Sigmoid colon (tissue), 6 donors: ENCODE measurements at regions not wholly inside any gene's neighbourhood (a gene's known extent, or its start where the extent isn't known, plus 50 kb on each side); places are given as distances from the start of the nearest gene placed in this dataset.

Source experiments
- DNase-seq: peaks from one replicate; pipeline ENCODE4 v3.0.0-alpha.2; 2019
- H3K27ac ChIP-seq, 4 donors: fragments of 200-600 bp; sonication (generic); one replicate each; pipeline ENCODE4 v1.5.1; 2016 to 2019; ENCODE audit warnings: mild to moderate bottlenecking in 1 of 4
- H3K27me3 ChIP-seq, 3 donors: fragments of 200-600 bp; sonication (generic); one replicate each; pipeline ENCODE4 v1.5.1; 2019; ENCODE audit warnings: mild to moderate bottlenecking in 1 of 3
- H3K36me3 ChIP-seq, 4 donors: fragments of 200-600 bp; sonication (generic); one replicate each; pipeline ENCODE4 v1.5.1; 2016 to 2019
- H3K4me1 ChIP-seq, 4 donors: fragments of 200-600 bp; sonication (generic); one replicate each; pipeline ENCODE4 v1.5.1; 2017 to 2019
- H3K4me3 ChIP-seq, 4 donors: fragments of 200-600 bp; sonication (generic); one replicate each; pipeline ENCODE4 v1.5.1; 2017 to 2019; ENCODE audit warnings: mild to moderate bottlenecking in 2 of 4, moderate library complexity in 1 of 4
- H3K9me3 ChIP-seq, 4 donors: fragments of 200-600 bp in 3 of 4; sonication (generic) in 3 of 4; one replicate each; pipeline versions ENCODE4 v1.5.1 to v1.6.1; 2013 to 2019
- CTCF ChIP-seq, 4 experiments: fragments of 450-650 bp in 3 of 4; fragments of 200-600 bp in 1 of 4; IDR thresholded peaks; one replicate each; pipeline ENCODE4 v1.5.1; 2016 to 2019; ENCODE audit warnings: antibody characterized with exemption in 4 of 4, mild to moderate bottlenecking in 3 of 4, moderate library complexity in 2 of 4
- EP300 ChIP-seq, 4 donors: sonication (generic); formaldehyde crosslinking; IDR thresholded peaks; one replicate each; pipeline ENCODE4 v1.6.1; 2017; ENCODE audit warnings: antibody characterized with exemption in 4 of 4
- POLR2A ChIP-seq, 2 donors: fragments of 450-650 bp; IDR thresholded peaks; one replicate each; pipeline ENCODE4 v1.6.1; 2016; ENCODE audit warnings: antibody characterized with exemption in 2 of 2, mild to moderate bottlenecking in 2 of 2, moderate library complexity in 2 of 2
- POLR2AphosphoS5 ChIP-seq, 4 donors: sonication (generic); formaldehyde crosslinking; IDR thresholded peaks; one replicate each; pipeline ENCODE4 v1.6.1; 2017; ENCODE audit warnings: antibody characterized with exemption in 4 of 4
- WGBS, 2 donors: extraction: QIAGEN DNeasy Blood & Tissue Kit; methylation state at CpG; one replicate each; pipeline ENCODE4 v1.1.7; 2013; 5-methylcytosine and 5-hydroxymethylcytosine counted together
- intact Hi-C: fragments of 100-400 bp; cut with DNase I; formaldehyde crosslinking; loops from one replicate; pipeline ENCODE4 v1.15.1; 2023
- donor health status: healthy with polysubstance abuse.
- donor health status: healthy.

- Histone ChIP-seq H3K9me3 (peaks cover 0 to 2% (median 0%) of the 10 kb centered on the region in 4 donors), H3K27ac (no peak overlapping the region), H3K27me3 (no peaks in the 10 kb centered on the region), H3K36me3 (no peaks in the 10 kb centered on the region), H3K4me1 (no peaks in the 10 kb centered on the region), H3K4me3 (no peak overlapping the region)
- TF ChIP-seq EP300 (IDR thresholded peaks at IDR 0.05) = no peak
- TF ChIP-seq POLR2A (IDR thresholded peaks at IDR 0.05) = no peak
- no peak for TF ChIP-seq POLR2AphosphoS5 (IDR thresholded peaks at IDR 0.05)
- TF ChIP-seq CTCF (IDR thresholded peaks at IDR 0.05) = no peak
- DNase-seq = no peak
- intact Hi-C loops = no loop called here
Observed at GRCh38 chr11:42145311-42145710, 685.9 kb upstream of the LRRC4C start.

- H3K9me3 ChIP-seq = peaks cover 0 to 3% (median 0%) of the 10 kb centered on the region in 4 donors
- H3K27ac ChIP-seq = no peak overlapping the region
- H3K4me3 ChIP-seq = no peak overlapping the region
- TF ChIP-seq CTCF (IDR thresholded peaks at IDR 0.05) (no peak), EP300 (IDR thresholded peaks at IDR 0.05) (no peak)
- WGBS, 2 donors = 54 to 65% methylated on average over 1 of the region's 1 CpG
- no peaks in the 10 kb centered on the region for H3K36me3 ChIP-seq
- H3K27me3 ChIP-seq = no peaks in the 10 kb centered on the region
- no peaks in the 10 kb centered on the region for H3K4me1 ChIP-seq
- no peak for DNase-seq
- intact Hi-C loops = no loop called here
Observed at GRCh38 chr11:42161886-42162285, 702.4 kb upstream of the LRRC4C start.

GRCh38 chr11:42169191-42169590, 709.7 kb upstream of the LRRC4C start:
- Histone ChIP-seq H3K4me3 (no peak overlapping the region), H3K9me3 (no peaks in the 10 kb centered on the region), H3K27me3 (no peaks in the 10 kb centered on the region), H3K4me1 (no peaks in the 10 kb centered on the region), H3K36me3 (no peaks in the 10 kb centered on the region), H3K27ac (no peak overlapping the region)
- intact Hi-C loops = no loop called here
- DNase-seq = no peak
- WGBS, 2 donors = 49 to 74% methylated on average over 2 of the region's 2 CpGs
- TF ChIP-seq POLR2AphosphoS5 (IDR thresholded peaks at IDR 0.05) (no peak), POLR2A (IDR thresholded peaks at IDR 0.05) (no peak), EP300 (IDR thresholded peaks at IDR 0.05) (no peak), CTCF (IDR thresholded peaks at IDR 0.05) (no peak)

- 58 to 61% methylated on average over 1 of the region's 1 CpG for WGBS, 2 donors
- Histone ChIP-seq H3K4me3 (no peak overlapping the region), H3K36me3 (no peaks in the 10 kb centered on the region), H3K9me3 (no peaks in the 10 kb centered on the region), H3K27ac (no peak overlapping the region), H3K27me3 (no peaks in the 10 kb centered on the region), H3K4me1 (no peaks in the 10 kb centered on the region)
- DNase-seq = no peak
- intact Hi-C loops = no loop called here
- TF ChIP-seq EP300 (IDR thresholded peaks at IDR 0.05) (no peak), CTCF (IDR thresholded peaks at IDR 0.05) (no peak), POLR2A (IDR thresholded peaks at IDR 0.05) (no peak), POLR2AphosphoS5 (IDR thresholded peaks at IDR 0.05) (no peak)
Observed at GRCh38 chr11:42170601-42171000, 711.1 kb upstream of the LRRC4C start.

GRCh38 chr11:42171046-42171445, 711.6 kb upstream of the LRRC4C start:
- Histone ChIP-seq H3K27ac (no peak overlapping the region), H3K4me1 (no peaks in the 10 kb centered on the region), H3K9me3 (no peaks in the 10 kb centered on the region), H3K36me3 (no peaks in the 10 kb centered on the region), H3K27me3 (no peaks in the 10 kb centered on the region), H3K4me3 (no peak overlapping the region)
- no peak for DNase-seq
- intact Hi-C loops = no loop called here
- TF ChIP-seq CTCF (IDR thresholded peaks at IDR 0.05) (no peak), POLR2A (IDR thresholded peaks at IDR 0.05) (no peak), POLR2AphosphoS5 (IDR thresholded peaks at IDR 0.05) (no peak), EP300 (IDR thresholded peaks at IDR 0.05) (no peak)
- 66 to 70% methylated on average over 1 of the region's 1 CpG for WGBS, 2 donors
